ENCODE measurements at regions not wholly inside any gene's neighbourhood (a gene's known extent, or its start where the extent isn't known, plus 50 kb on each side); places are given as distances from the start of the nearest gene placed in this dataset.

DNA sequence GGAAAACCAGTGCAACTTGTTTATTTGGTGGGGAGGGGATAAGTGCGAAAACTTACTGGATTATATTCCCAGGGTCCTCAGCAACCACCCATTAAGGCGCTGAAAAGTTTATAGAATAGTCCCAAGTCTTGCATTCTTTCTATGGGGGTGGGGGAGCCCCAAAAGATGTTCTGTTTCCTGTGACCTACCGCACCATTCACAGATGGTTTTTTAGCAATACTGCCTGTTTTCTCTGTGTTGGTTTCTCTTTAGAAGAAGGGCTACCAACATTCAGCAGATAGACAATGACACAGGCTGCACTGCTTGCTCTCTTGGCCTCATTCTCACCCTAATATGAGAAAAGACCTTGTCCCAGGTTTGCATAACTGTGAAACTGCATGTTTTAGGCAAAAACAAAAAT, 86.5 kb downstream of the FAM76B start:
- no peaks in the 10 kb centered on the region for H3K4me1 ChIP-seq (ENCODE audit: control insufficient read depth, low read depth, low read length)
- H2AK5ac ChIP-seq (ENCODE audit: low read length): no peak overlapping the region
- no peak overlapping the region for H3K4me2 ChIP-seq (ENCODE audit: low read length)
- no peak overlapping the region for H3K4me3 ChIP-seq (ENCODE audit: low read length)
- H3K18ac ChIP-seq (ENCODE audit: low read length): no peak overlapping the region
- no peak overlapping the region for H4K5ac ChIP-seq (ENCODE audit: low read length)
- no peak overlapping the region for H2BK120ac ChIP-seq (ENCODE audit: low read depth, low read length)
- no peak overlapping the region for H3K23ac ChIP-seq (ENCODE audit: low read length)
- no peak overlapping the region for H4K8ac ChIP-seq (ENCODE audit: low read depth, low read length)
- no peak overlapping the region for H2BK5ac ChIP-seq (ENCODE audit: low read length)
- WGBS (ENCODE audit: extremely low coverage, insufficient coverage, low lambda C conversion rate): no CpG with 5 or more reads among the region's 3 CpGs
- no peak overlapping the region for H3K56ac ChIP-seq (ENCODE audit: low read length)
- H3K36me3 ChIP-seq (ENCODE audit: control insufficient read depth, insufficient read depth, low read length): no peaks in the 10 kb centered on the region
- DNase-seq: no peak
- no peak overlapping the region for H2BK15ac ChIP-seq (replicated peaks; ENCODE audit: low read depth)
- no peaks in the 10 kb centered on the region for H3K79me1 ChIP-seq (ENCODE audit: low read length)
- H3K27ac ChIP-seq (ENCODE audit: low read depth, low read length): no peak overlapping the region
- no peak overlapping the region for H3K4ac ChIP-seq (ENCODE audit: low read depth, low read length)
- H3K9ac ChIP-seq (ENCODE audit: low read length): no peak overlapping the region
- H3K27me3 ChIP-seq (ENCODE audit: insufficient read depth, low read length, poor library complexity): no peaks in the 10 kb centered on the region
- H3K79me2 ChIP-seq (ENCODE audit: control insufficient read depth, insufficient read depth, low read length): no peaks in the 10 kb centered on the region

GRCh38 chr11:95702526-95702925, 87.1 kb downstream of the FAM76B start:
- Histone ChIP-seq H2BK15ac (replicated peaks; ENCODE audit: low read depth) (no peak overlapping the region), H3K4me2 (ENCODE audit: low read length) (no peak overlapping the region), H3K18ac (ENCODE audit: low read length) (no peak overlapping the region), H3K23ac (ENCODE audit: low read length) (no peak overlapping the region), H2BK5ac (ENCODE audit: low read length) (no peak overlapping the region), H3K4me3 (ENCODE audit: low read length) (no peak overlapping the region), H3K27ac (ENCODE audit: low read depth, low read length) (no peak overlapping the region), H2AK5ac (ENCODE audit: low read length) (no peak overlapping the region), H2BK120ac (ENCODE audit: low read depth, low read length) (no peak overlapping the region), H3K36me3 (ENCODE audit: control insufficient read depth, insufficient read depth, low read length) (no peaks in the 10 kb centered on the region), H3K79me1 (ENCODE audit: low read length) (no peaks in the 10 kb centered on the region), H3K56ac (ENCODE audit: low read length) (no peak overlapping the region), H4K8ac (ENCODE audit: low read depth, low read length) (no peak overlapping the region), H3K4me1 (ENCODE audit: control insufficient read depth, low read depth, low read length) (no peaks in the 10 kb centered on the region), H3K4ac (ENCODE audit: low read depth, low read length) (no peak overlapping the region), H3K9ac (ENCODE audit: low read length) (no peak overlapping the region), H3K79me2 (ENCODE audit: control insufficient read depth, insufficient read depth, low read length) (no peaks in the 10 kb centered on the region), H3K27me3 (ENCODE audit: insufficient read depth, low read length, poor library complexity) (no peaks in the 10 kb centered on the region), H4K5ac (ENCODE audit: low read length) (no peak overlapping the region)
- no CpG with 5 or more reads among the region's 2 CpGs for WGBS (ENCODE audit: extremely low coverage, insufficient coverage, low lambda C conversion rate)
- no peak for DNase-seq

- H3K36me3 ChIP-seq (ENCODE audit: control insufficient read depth, insufficient read depth, low read length): no peaks in the 10 kb centered on the region
- no peaks in the 10 kb centered on the region for H3K79me2 ChIP-seq (ENCODE audit: control insufficient read depth, insufficient read depth, low read length)
- no peak overlapping the region for H3K27ac ChIP-seq (ENCODE audit: low read depth, low read length)
- H3K23ac ChIP-seq (ENCODE audit: low read length): no peak overlapping the region
- WGBS (ENCODE audit: extremely low coverage, insufficient coverage, low lambda C conversion rate): no CpG with 5 or more reads among the region's 6 CpGs
- no peak overlapping the region for H3K4me3 ChIP-seq (ENCODE audit: low read length)
- H3K4me2 ChIP-seq (ENCODE audit: low read length): no peak overlapping the region
- no peak overlapping the region for H2BK120ac ChIP-seq (ENCODE audit: low read depth, low read length)
- H4K8ac ChIP-seq (ENCODE audit: low read depth, low read length): no peak overlapping the region
- no peak for DNase-seq
- H3K9ac ChIP-seq (ENCODE audit: low read length): no peak overlapping the region
- H2AK5ac ChIP-seq (ENCODE audit: low read length): no peak overlapping the region
- no peaks in the 10 kb centered on the region for H3K79me1 ChIP-seq (ENCODE audit: low read length)
- H3K56ac ChIP-seq (ENCODE audit: low read length): no peak overlapping the region
- no peak overlapping the region for H2BK5ac ChIP-seq (ENCODE audit: low read length)
- no peaks in the 10 kb centered on the region for H3K27me3 ChIP-seq (ENCODE audit: insufficient read depth, low read length, poor library complexity)
- H3K4me1 ChIP-seq (ENCODE audit: control insufficient read depth, low read depth, low read length): no peaks in the 10 kb centered on the region
- H2BK15ac ChIP-seq (replicated peaks; ENCODE audit: low read depth): no peak overlapping the region
- no peak overlapping the region for H3K18ac ChIP-seq (ENCODE audit: low read length)
- no peak overlapping the region for H3K4ac ChIP-seq (ENCODE audit: low read depth, low read length)
- H4K5ac ChIP-seq (ENCODE audit: low read length): peak overlapping the region; percentile 50
Measured at GRCh38 chr11:95700471-95700817, 89.1 kb downstream of the FAM76B start.

DNA sequence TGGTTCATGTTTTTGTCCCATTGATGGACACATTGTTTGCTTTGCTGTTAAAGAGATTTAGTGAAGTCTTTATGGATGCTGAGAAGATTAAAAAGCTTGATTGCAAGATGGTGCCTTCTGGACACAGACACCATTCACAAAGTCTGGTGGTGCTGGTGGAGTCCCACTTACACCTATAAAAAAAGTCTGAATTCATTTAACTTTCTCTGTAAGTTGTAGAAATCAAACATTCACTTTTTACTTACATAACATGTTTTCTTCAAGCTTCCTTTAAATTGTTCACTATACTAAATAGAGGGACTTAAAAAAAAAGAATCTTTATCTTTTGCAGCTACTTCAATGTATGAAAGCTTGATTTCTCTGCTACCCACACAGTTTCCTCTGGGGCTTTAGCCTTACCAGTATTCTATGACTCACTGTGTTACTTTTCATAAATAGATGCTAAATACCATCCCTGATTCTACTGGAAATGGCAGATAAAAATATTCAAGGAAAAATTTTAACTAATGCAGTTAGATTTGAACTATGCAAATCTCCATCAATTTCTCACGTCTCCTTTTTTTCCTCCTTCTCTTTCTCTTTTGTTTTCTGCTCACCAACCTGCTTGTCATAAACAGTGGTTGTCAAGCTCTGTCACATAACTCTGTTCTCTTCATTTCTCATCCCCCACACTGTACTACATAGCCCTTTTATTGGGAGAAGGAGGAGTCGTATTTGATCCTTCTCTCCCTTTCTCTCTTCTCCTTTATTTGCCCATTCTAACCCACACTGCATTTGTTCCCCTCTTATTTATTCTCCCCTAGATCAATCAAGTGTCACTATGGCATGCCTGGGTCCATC, 89.7 kb downstream of the FAM76B start:
- no CpG with 5 or more reads among the region's 2 CpGs for WGBS (ENCODE audit: extremely low coverage, insufficient coverage, low lambda C conversion rate)

DNA sequence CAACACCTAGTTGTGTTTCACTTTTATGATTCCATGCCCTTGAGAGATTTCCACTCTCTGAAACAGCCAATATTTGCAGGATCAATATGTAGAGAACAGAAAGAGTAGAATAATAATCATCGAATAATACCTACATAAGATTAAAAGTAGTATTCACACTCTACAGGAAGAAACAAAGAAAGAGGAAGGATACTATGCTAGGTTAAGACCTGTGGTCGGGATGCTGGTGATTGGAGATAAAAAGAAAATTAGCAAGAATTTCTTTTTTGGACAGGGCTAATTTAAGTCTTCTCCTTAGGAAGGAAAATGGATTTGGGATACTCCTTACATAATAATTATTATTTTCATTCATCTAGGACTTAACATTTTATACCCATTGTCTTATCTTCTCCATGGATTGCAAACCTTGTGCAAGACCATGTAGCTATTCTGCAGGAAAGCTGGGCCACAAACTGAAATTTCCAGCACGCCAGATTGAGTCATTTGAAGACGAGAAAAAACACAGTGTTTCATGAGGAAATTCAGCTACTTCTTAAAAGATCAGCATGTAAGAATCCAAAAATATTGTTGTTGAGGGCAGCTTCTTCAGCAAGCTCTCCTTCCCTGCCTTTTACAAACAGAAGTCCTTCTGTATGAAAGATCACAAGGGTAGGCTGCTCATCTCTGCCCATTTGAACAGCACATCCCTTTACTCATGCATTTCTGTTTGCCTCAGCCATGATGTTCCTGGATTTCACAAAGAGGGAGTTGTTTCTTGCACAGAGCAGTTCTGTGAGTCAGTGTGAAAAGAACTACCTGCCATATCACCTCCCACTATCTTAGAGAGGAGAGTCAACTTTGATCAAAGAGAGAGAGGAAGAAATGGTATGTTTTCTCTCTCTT, 90.7 kb downstream of the FAM76B start:
- no peaks in the 10 kb centered on the region for H3K4me1 ChIP-seq (ENCODE audit: control insufficient read depth, low read depth, low read length)
- no peak overlapping the region for H3K27ac ChIP-seq (ENCODE audit: low read depth, low read length)
- no CpG with 5 or more reads among the region's 4 CpGs for WGBS (ENCODE audit: extremely low coverage, insufficient coverage, low lambda C conversion rate)
- H2BK15ac ChIP-seq (replicated peaks; ENCODE audit: low read depth): no peak overlapping the region
- no peaks in the 10 kb centered on the region for H3K79me2 ChIP-seq (ENCODE audit: control insufficient read depth, insufficient read depth, low read length)
- H4K8ac ChIP-seq (ENCODE audit: low read depth, low read length): no peak overlapping the region
- H3K4ac ChIP-seq (ENCODE audit: low read depth, low read length): no peak overlapping the region
- H3K27me3 ChIP-seq (ENCODE audit: insufficient read depth, low read length, poor library complexity): no peaks in the 10 kb centered on the region
- no peak overlapping the region for H4K5ac ChIP-seq (ENCODE audit: low read length)
- H2AK5ac ChIP-seq (ENCODE audit: low read length): no peak overlapping the region
- no peak for DNase-seq
- H3K18ac ChIP-seq (ENCODE audit: low read length): no peak overlapping the region
- H3K4me3 ChIP-seq (ENCODE audit: low read length): no peak overlapping the region
- H3K79me1 ChIP-seq (ENCODE audit: low read length): no peaks in the 10 kb centered on the region
- H3K56ac ChIP-seq (ENCODE audit: low read length): no peak overlapping the region
- H2BK5ac ChIP-seq (ENCODE audit: low read length): no peak overlapping the region
- H3K23ac ChIP-seq (ENCODE audit: low read length): no peak overlapping the region
- H3K4me2 ChIP-seq (ENCODE audit: low read length): no peak overlapping the region
- no peak overlapping the region for H3K9ac ChIP-seq (ENCODE audit: low read length)
- no peaks in the 10 kb centered on the region for H3K36me3 ChIP-seq (ENCODE audit: control insufficient read depth, insufficient read depth, low read length)
- no peak overlapping the region for H2BK120ac ChIP-seq (ENCODE audit: low read depth, low read length)

More for the DNA sequence above, 89.7 kb downstream of the FAM76B start:
- H3K4ac ChIP-seq (ENCODE audit: low read depth, low read length): no peak overlapping the region
- no peaks in the 10 kb centered on the region for H3K27me3 ChIP-seq (ENCODE audit: insufficient read depth, low read length, poor library complexity)
- no peaks in the 10 kb centered on the region for H3K79me2 ChIP-seq (ENCODE audit: control insufficient read depth, insufficient read depth, low read length)
- no peak overlapping the region for H2AK5ac ChIP-seq (ENCODE audit: low read length)
- no peak overlapping the region for H3K56ac ChIP-seq (ENCODE audit: low read length)
- peak overlapping the region; percentile 50 for H4K5ac ChIP-seq (ENCODE audit: low read length)
- H3K4me2 ChIP-seq (ENCODE audit: low read length): no peak overlapping the region
- H3K23ac ChIP-seq (ENCODE audit: low read length): no peak overlapping the region
- H3K18ac ChIP-seq (ENCODE audit: low read length): no peak overlapping the region
- DNase-seq: no peak
- H3K4me1 ChIP-seq (ENCODE audit: control insufficient read depth, low read depth, low read length): no peaks in the 10 kb centered on the region
- no peaks in the 10 kb centered on the region for H3K36me3 ChIP-seq (ENCODE audit: control insufficient read depth, insufficient read depth, low read length)
- no peak overlapping the region for H3K27ac ChIP-seq (ENCODE audit: low read depth, low read length)
- H2BK15ac ChIP-seq (replicated peaks; ENCODE audit: low read depth): no peak overlapping the region
- no peaks in the 10 kb centered on the region for H3K79me1 ChIP-seq (ENCODE audit: low read length)
- no peak overlapping the region for H4K8ac ChIP-seq (ENCODE audit: low read depth, low read length)
- no peak overlapping the region for H2BK120ac ChIP-seq (ENCODE audit: low read depth, low read length)
- no peak overlapping the region for H3K4me3 ChIP-seq (ENCODE audit: low read length)
- H3K9ac ChIP-seq (ENCODE audit: low read length): no peak overlapping the region
- H2BK5ac ChIP-seq (ENCODE audit: low read length): no peak overlapping the region

All from mesendoderm (in vitro differentiated cells).